H9 (cell line): ENCODE measurements at regions not wholly inside any gene's neighbourhood (a gene's known extent, or its start where the extent isn't known, plus 50 kb on each side); places are given as distances from the start of the nearest gene placed in this dataset.

Experiments used
- DNase-seq: peaks from one replicate; pipeline ENCODE4 v3.0.0-alpha.2; 2017
- H2AFZ ChIP-seq: one replicate; pipeline ENCODE4 v1.6.1; 2013; ENCODE audit warnings: mild to moderate bottlenecking, low read length, control low read depth, moderate library complexity
- H2AK5ac ChIP-seq: 2 replicates; pipeline ENCODE4 v1.6.1; 2013; ENCODE audit warnings: low read length, control low read depth, mixed read lengths; ENCODE audit not compliant: insufficient read length
- H2BK120ac ChIP-seq: one replicate; pipeline ENCODE4 v1.6.1; 2013; ENCODE audit warnings: low read depth, mild to moderate bottlenecking, low read length, control low read depth, inconsistent platforms; ENCODE audit not compliant: poor library complexity, severe bottlenecking
- H2BK12ac ChIP-seq: 2 replicates; pipeline ENCODE4 v1.6.1; 2013; ENCODE audit warnings: low read length, control low read depth, mixed read lengths, low read depth; ENCODE audit not compliant: insufficient read length
- H2BK15ac ChIP-seq: 2 replicates; pipeline ENCODE4 v1.6.1; 2013; ENCODE audit warnings: low read depth, low read length, control low read depth
- H2BK20ac ChIP-seq: one replicate; pipeline ENCODE4 v1.6.1; 2013; ENCODE audit warnings: low read depth, mild to moderate bottlenecking, low read length, control low read depth, inconsistent platforms; ENCODE audit not compliant: poor library complexity, severe bottlenecking
- H2BK5ac ChIP-seq: 2 replicates; pipeline ENCODE4 v1.6.1; 2013; ENCODE audit warnings: low read length, control low read depth, mixed read lengths; ENCODE audit not compliant: insufficient read length
- H3K14ac ChIP-seq: 2 replicates; pipeline ENCODE4 v1.6.1; 2013; ENCODE audit warnings: low read length, control low read depth; ENCODE audit not compliant: insufficient read depth
- H3K18ac ChIP-seq: 2 replicates; pipeline ENCODE4 v1.6.1; 2013; ENCODE audit warnings: low read depth, mild to moderate bottlenecking, mixed read lengths, low read length, control low read depth; ENCODE audit not compliant: insufficient read length
- H3K23ac ChIP-seq: 2 replicates; pipeline ENCODE4 v1.6.1; 2013; ENCODE audit warnings: low read length, control low read depth, mixed read lengths, low read depth; ENCODE audit not compliant: insufficient read length
- H3K23me2 ChIP-seq: 2 replicates; pipeline ENCODE4 v1.6.1; 2013; ENCODE audit warnings: low read depth, mild to moderate bottlenecking, mixed read lengths, low read length, control low read depth; ENCODE audit not compliant: insufficient read length, poor library complexity, severe bottlenecking
- H3K27ac ChIP-seq: 2 replicates; pipeline ENCODE4 v1.5.1; 2013; ENCODE audit warnings: low read length, control low read depth, mixed read lengths, low read depth; ENCODE audit not compliant: insufficient read length
- H3K27me3 ChIP-seq: 2 replicates; pipeline ENCODE4 v1.6.1; 2013; ENCODE audit warnings: low read length, control low read depth, inconsistent platforms; ENCODE audit not compliant: insufficient read depth
- H3K4ac ChIP-seq: 2 replicates; pipeline ENCODE4 v1.6.1; 2013; ENCODE audit warnings: low read depth, mild to moderate bottlenecking, control low read depth, inconsistent platforms, low read length, moderate library complexity
- H3K4me1 ChIP-seq: 2 replicates; pipeline ENCODE4 v1.6.1; 2013; ENCODE audit warnings: low read length, control low read depth, inconsistent platforms; ENCODE audit not compliant: insufficient read depth
- H3K4me2 ChIP-seq: 2 replicates; pipeline ENCODE4 v1.6.1; 2013; ENCODE audit warnings: low read length, control low read depth, mixed read lengths; ENCODE audit not compliant: insufficient read length, insufficient read depth
- H3K56ac ChIP-seq: 2 replicates; pipeline ENCODE4 v1.6.1; 2013; ENCODE audit warnings: low read depth, mild to moderate bottlenecking, mixed read lengths, low read length, control low read depth; ENCODE audit not compliant: insufficient read length
- H3K79me1 ChIP-seq: 2 replicates; pipeline ENCODE4 v1.6.1; 2013; ENCODE audit warnings: low read depth, mild to moderate bottlenecking, moderate library complexity, low read length, control low read depth, inconsistent platforms; ENCODE audit not compliant: insufficient read depth, poor library complexity, severe bottlenecking
- H3K79me2 ChIP-seq: 2 replicates; pipeline ENCODE4 v1.6.1; 2013; ENCODE audit warnings: low read length, control low read depth, inconsistent platforms; ENCODE audit not compliant: insufficient read depth
- H3K9ac ChIP-seq: 2 replicates; pipeline ENCODE4 v1.6.1; 2013; ENCODE audit warnings: low read length, control low read depth, mixed read lengths; ENCODE audit not compliant: insufficient read length; ENCODE audit errors: extremely low read depth
- H3K9me3 ChIP-seq: one replicate; pipeline ENCODE4 v1.6.1; 2013; ENCODE audit warnings: low read depth, low read length, inconsistent platforms; ENCODE audit not compliant: control insufficient read depth
- H3T11ph ChIP-seq: one replicate; pipeline ENCODE4 v1.6.1; 2013; ENCODE audit warnings: mild to moderate bottlenecking, low read length, control low read depth, inconsistent platforms
- H4K20me1 ChIP-seq: one replicate; pipeline ENCODE4 v1.6.1; 2013; ENCODE audit not compliant: control insufficient read depth, insufficient read length, insufficient read depth
- H4K5ac ChIP-seq: 2 replicates; pipeline ENCODE4 v1.6.1; 2013; ENCODE audit warnings: low read depth, mild to moderate bottlenecking, mixed read lengths, low read length, control low read depth; ENCODE audit not compliant: insufficient read length
- H4K8ac ChIP-seq: replicated peaks from 2 replicates; pipeline ENCODE4 v1.6.1; 2013; ENCODE audit warnings: low read length, control low read depth, mixed read lengths, low read depth; ENCODE audit not compliant: insufficient read length
- H4K91ac ChIP-seq: 2 replicates; pipeline ENCODE4 v1.6.1; 2013; ENCODE audit warnings: low read depth, mild to moderate bottlenecking, moderate library complexity, mixed read lengths, low read length, control low read depth; ENCODE audit not compliant: insufficient read length
- H3K27ac Mint-ChIP-seq, 3 experiments: 2 replicates in 2 of 3; 3 replicates in 1 of 3; pipeline ENCODE4 v1.8.0; 2020 to 2021; ENCODE audit warnings: mixed read lengths in 3 of 3, mild to moderate bottlenecking in 1 of 3, moderate library complexity in 1 of 3
- H3K27me3 Mint-ChIP-seq: 2 replicates; pipeline ENCODE4 v1.8.0; 2021; ENCODE audit warnings: low read depth, mild to moderate bottlenecking, moderate library complexity, mixed read lengths
- H3K36me3 Mint-ChIP-seq, 3 experiments: 2 replicates in 2 of 3; 3 replicates in 1 of 3; pipeline ENCODE4 v1.8.0; 2020 to 2021; ENCODE audit warnings: low read depth in 3 of 3, mixed read lengths in 3 of 3; ENCODE audit not compliant: insufficient read depth in 1 of 3
- H3K4me1 Mint-ChIP-seq, 2 experiments: 2 replicates each; pipeline ENCODE4 v1.8.0; 2020; ENCODE audit warnings: mixed read lengths in 2 of 2
- H3K4me3 Mint-ChIP-seq, 2 experiments: 2 replicates in 1 of 2; 3 replicates in 1 of 2; pipeline ENCODE4 v1.8.0; 2020 to 2021; ENCODE audit warnings: mild to moderate bottlenecking in 2 of 2, mixed read lengths in 2 of 2, moderate library complexity in 1 of 2
- H3K9me3 Mint-ChIP-seq, 2 experiments: 2 replicates in 1 of 2; 3 replicates in 1 of 2; pipeline ENCODE4 v1.8.0; 2020; ENCODE audit warnings: mild to moderate bottlenecking in 2 of 2, mixed read lengths in 2 of 2, moderate library complexity in 1 of 2
- CTCF ChIP-seq: fragments of 200-600 bp; sonication (generic); conservative IDR thresholded peaks from 3 replicates; pipeline ENCODE4 v1.8.0; 2021; ENCODE audit warnings: antibody characterized with exemption, mild to moderate bottlenecking
- WGBS: extraction: QIAGEN DNeasy Blood & Tissue Kit; methylation state at CpG from one replicate; pipeline ENCODE4 v1.1.7; 2013; ENCODE audit warnings: missing lambda C conversion rate, low lambda C conversion rate, mixed read lengths; ENCODE audit not compliant: insufficient read length; ENCODE audit errors: extremely low coverage; 5-methylcytosine and 5-hydroxymethylcytosine counted together

- Histone ChIP-seq H3K9ac (no peak overlapping the region), H3K18ac (no peak overlapping the region), H3K79me1 (no peaks in the 10 kb centered on the region), H3T11ph (no peak overlapping the region), H3K9me3 (no peaks in the 10 kb centered on the region), H3K4me1 (no peaks in the 10 kb centered on the region), H3K4ac (no peak overlapping the region), H2BK12ac (no peak overlapping the region), H4K20me1 (no peaks in the 10 kb centered on the region), H3K79me2 (no peaks in the 10 kb centered on the region), H4K8ac (no peak overlapping the region), H3K23me2 (no peaks in the 10 kb centered on the region), H2BK15ac (no peak overlapping the region), H4K91ac (no peak overlapping the region), H2AK5ac (no peak overlapping the region), H4K5ac (no peak overlapping the region), H3K27ac (no peak overlapping the region), H2BK20ac (no peak overlapping the region), H3K14ac (no peak overlapping the region), H3K4me2 (no peak overlapping the region), H2AFZ (no peak overlapping the region), H2BK120ac (no peak overlapping the region), H3K27me3 (no peaks in the 10 kb centered on the region), H3K23ac (no peak overlapping the region), H2BK5ac (no peak overlapping the region), H3K56ac (no peak overlapping the region)
- peaks cover 3% of the 10 kb centered on the region; the same call in 1 of the 2 replicates for H3K27me3 Mint-ChIP-seq
- TF ChIP-seq CTCF: no peak
- no peak overlapping the region for H3K4me3 Mint-ChIP-seq
- H3K9me3 Mint-ChIP-seq: peaks cover 15 to 16% of the 10 kb centered on the region in 2 experiments
- WGBS: no CpG with 5 or more reads among the region's 10 CpGs
- no peak overlapping the region for H3K27ac Mint-ChIP-seq
- no peak for DNase-seq
- H3K4me1 Mint-ChIP-seq: peaks cover 6% of the 10 kb centered on the region in 2 experiments; a peak in 3 of 4 replicates
- peaks cover 0 to 5% (median 0%) of the 10 kb centered on the region in 3 experiments; a peak in 1 of 7 replicates for H3K36me3 Mint-ChIP-seq
Observed at GRCh38 chr6:169902604-169903003, 151.2 kb downstream of the ERMARD start.
